ENCODE measurements at regions not wholly inside any gene's neighbourhood (a gene's known extent, or its start where the extent isn't known, plus 50 kb on each side); places are given as distances from the start of the nearest gene placed in this dataset.
"Not testable (repeated sequence)": the region's sequence is repeated elsewhere in the genome, so short reads cannot be mapped to it uniquely, and the experiment has no call there.

GRCh38 chr9:67248967-67249366 is 256.6 kb upstream of the SPATA31A3 start:
- POLR2A ChIA-PET; DNase-seq (ENCODE audit: low read depth, low spot score); H3K4me3 ChIP-seq (ENCODE audit: low read depth, low read length); CTCF ChIA-PET: not testable (repeated sequence)

- H3K4me3 ChIP-seq (ENCODE audit: low read depth, low read length); POLR2A ChIA-PET; CTCF ChIA-PET; DNase-seq (ENCODE audit: low read depth, low spot score): not testable (repeated sequence)
These were observed 219.7 kb upstream of the SPATA31A3 start for GRCh38 chr9:67212073-67212472.

GRCh38 chr9:67210842-67211241 is 218.5 kb upstream of the SPATA31A3 start:
- CTCF ChIA-PET; H3K4me3 ChIP-seq (ENCODE audit: low read depth, low read length); POLR2A ChIA-PET; DNase-seq (ENCODE audit: low read depth, low spot score): not testable (repeated sequence)

DNA sequence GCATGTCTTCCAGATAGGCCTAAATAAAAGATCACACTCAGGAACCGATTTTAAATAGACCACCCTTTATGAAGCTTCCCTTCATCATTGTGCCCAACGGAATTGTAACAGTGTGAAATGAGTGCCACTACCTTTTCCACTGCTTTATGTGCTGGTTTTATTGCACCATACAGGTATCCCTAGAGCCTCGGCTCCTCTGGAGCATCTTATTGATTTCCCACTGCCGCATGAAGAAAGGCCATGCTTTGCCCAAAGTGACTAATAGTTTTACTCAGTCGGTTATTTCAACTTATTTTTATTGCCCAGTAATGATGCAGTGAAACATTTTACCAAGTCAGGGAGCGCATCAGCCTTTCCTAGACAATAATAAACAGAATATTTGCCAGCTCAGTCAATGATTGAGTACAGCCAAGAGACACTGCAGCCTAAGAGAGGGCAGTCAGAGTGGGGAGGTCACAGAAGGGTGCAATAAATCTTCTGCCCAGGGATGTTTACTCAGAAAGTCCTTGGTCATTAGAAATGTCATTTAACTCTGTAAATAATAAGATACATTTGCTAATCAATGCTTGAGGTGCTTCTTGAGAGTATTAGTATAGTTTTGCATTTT is 216.6 kb upstream of the SPATA31A3 start:
- POLR2A ChIA-PET; DNase-seq (ENCODE audit: low read depth, low spot score); H3K4me3 ChIP-seq (ENCODE audit: low read depth, low read length); CTCF ChIA-PET: not testable (repeated sequence)

DNA sequence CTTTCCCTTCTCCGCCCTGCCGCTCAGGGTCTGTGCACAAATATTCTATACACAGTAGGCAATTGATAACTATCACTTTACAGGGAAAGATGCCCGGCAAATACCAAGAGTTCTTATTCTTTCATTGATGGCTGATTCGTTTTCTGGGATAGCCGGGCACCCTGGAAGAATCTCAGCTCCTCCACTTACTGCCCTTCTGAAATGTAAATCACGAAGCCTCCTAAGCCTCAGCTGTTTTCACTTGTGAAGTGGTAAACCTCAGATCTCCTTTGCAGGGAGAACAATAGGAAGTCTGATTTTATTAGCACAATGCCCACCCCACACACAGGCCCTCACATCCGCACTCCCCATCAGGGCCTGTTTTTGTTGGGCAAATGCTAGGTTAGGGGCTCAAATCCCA is 203.8 kb upstream of the SPATA31A3 start:
- H3K4me3 ChIP-seq (ENCODE audit: low read depth, low read length); POLR2A ChIA-PET; CTCF ChIA-PET; DNase-seq (ENCODE audit: low read depth, low spot score): not testable (repeated sequence)

- POLR2A ChIA-PET; CTCF ChIA-PET; DNase-seq (ENCODE audit: low read depth, low spot score); H3K4me3 ChIP-seq (ENCODE audit: low read depth, low read length): not testable (repeated sequence)
These were observed 203.0 kb upstream of the SPATA31A3 start for GRCh38 chr9:67195357-67195756.

- H3K4me3 ChIP-seq (ENCODE audit: low read depth, low read length); DNase-seq (ENCODE audit: low read depth, low spot score); CTCF ChIA-PET; POLR2A ChIA-PET: not testable (repeated sequence)
These were observed 186.8 kb upstream of the SPATA31A3 start for GRCh38 chr9:67179185-67179584.

DNA sequence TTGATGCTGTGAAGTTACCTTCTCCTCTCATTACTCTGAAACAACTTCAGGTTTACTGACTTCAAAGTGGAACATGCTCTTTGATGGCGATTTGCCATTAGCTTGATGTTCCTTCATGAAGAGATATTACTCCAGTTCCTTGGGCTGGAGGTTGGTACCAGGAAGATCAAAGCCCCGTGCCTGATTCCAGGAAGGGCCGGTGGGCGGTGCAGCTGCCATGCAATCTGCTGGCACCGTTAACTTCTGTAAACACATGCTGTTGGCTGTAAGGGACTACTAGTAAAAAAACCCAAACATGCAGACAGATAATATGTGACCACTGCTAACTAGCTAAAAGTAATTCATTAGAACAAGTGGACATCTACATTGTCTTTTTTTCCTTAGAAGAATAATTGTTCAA is 182.8 kb upstream of the SPATA31A3 start:
- CTCF ChIA-PET; H3K4me3 ChIP-seq (ENCODE audit: low read depth, low read length); DNase-seq (ENCODE audit: low read depth, low spot score); POLR2A ChIA-PET: not testable (repeated sequence)

GRCh38 chr9:67171721-67172120 is 179.4 kb upstream of the SPATA31A3 start:
- DNase-seq (ENCODE audit: low read depth, low spot score); CTCF ChIA-PET; H3K4me3 ChIP-seq (ENCODE audit: low read depth, low read length); POLR2A ChIA-PET: not testable (repeated sequence)

DNA sequence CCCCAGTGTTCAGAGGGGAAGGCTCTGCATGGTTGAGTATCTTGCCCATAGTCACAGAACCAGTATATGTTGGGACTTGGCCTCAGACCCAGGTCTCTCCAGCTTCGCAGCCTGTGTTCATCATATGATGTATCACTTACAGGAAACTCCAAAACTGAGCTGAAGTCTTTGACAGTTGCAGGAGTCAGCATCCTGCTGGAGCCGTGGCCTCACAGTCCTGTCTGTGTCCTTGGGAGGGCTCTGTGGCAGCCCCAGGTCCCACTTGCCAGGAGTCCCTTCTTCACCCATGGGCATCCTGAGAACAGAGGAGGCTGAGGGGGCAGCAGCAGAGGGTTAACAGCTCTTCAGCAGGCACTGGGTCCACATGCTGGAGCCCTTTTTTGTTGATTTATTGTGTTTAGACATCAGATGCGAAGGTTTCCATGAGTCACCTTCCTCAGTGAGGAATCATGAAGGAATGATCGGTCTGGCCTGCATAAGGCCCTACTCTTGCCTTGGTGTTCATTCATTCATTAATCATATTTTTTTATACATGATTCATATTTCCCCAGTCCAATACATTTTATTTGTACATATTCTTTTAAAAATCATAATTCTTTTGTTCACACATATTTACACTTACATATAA is 176.3 kb upstream of the SPATA31A3 start:
- DNase-seq (ENCODE audit: low read depth, low spot score); POLR2A ChIA-PET; H3K4me3 ChIP-seq (ENCODE audit: low read depth, low read length); CTCF ChIA-PET: not testable (repeated sequence)

DNA sequence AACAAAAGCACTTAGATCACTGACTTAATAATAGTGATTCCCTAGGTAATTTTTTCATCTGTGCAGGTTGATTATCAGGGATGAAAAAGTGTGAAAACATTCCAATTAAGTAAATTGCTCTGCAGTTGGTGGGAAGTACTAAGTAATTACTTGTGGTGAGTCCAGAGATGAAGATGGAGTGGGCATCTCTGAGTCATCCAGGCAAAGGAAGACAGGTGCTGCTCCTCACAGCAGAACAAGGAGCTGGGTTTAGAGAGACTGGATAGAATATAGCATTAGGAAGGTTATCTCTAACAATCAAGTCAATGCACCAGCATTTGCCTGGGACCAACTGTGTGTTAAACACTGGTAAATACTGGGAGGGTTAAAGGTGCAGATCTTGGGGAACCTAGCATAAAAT is 174.0 kb upstream of the SPATA31A3 start:
- DNase-seq (ENCODE audit: low read depth, low spot score); POLR2A ChIA-PET; CTCF ChIA-PET; H3K4me3 ChIP-seq (ENCODE audit: low read depth, low read length): not testable (repeated sequence)

DNA sequence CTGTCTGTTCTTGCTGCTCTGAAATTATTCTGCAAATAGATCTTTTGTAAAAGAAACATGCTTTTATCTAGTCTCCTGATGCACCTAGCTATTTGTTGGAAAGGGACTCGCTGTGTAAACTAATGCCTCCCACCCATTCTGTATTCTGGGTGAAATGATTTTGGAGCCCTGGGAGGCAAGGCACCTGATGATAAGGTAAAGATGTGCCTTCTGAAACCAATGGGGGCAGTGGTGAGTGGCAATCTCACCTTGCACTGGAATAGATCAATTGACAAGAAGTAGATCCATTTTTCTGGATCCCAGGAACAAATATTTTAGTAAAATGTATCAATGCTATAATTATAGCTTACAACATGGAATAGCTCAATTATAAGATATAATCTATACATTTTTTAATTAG is 170.5 kb upstream of the SPATA31A3 start:
- CTCF ChIA-PET; DNase-seq (ENCODE audit: low read depth, low spot score); POLR2A ChIA-PET; H3K4me3 ChIP-seq (ENCODE audit: low read depth, low read length): not testable (repeated sequence)

DNA sequence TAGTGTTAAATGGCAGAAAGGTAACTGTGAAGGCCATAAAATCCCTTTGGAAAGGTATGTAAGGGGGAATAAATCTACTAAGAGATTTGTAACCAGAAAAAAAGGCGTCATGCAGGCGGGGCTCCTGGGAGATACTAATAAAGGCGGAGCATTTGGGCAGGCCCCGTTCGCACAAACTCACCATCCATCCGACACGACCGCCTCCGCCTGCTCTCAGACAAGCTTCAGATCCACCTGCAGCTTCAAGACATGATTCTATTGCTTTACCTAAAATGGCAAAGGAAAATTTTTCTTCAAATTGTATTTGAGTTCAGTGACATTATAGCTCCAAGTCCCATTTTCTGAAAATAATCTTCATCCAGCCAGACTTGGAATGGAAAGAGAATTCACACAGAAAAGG is 162.9 kb upstream of the SPATA31A3 start:
- DNase-seq (ENCODE audit: low read depth, low spot score); CTCF ChIA-PET; H3K4me3 ChIP-seq (ENCODE audit: low read depth, low read length); POLR2A ChIA-PET: not testable (repeated sequence)

GRCh38 chr9:67153501-67153900 is 161.2 kb upstream of the SPATA31A3 start:
- POLR2A ChIA-PET; DNase-seq (ENCODE audit: low read depth, low spot score); H3K4me3 ChIP-seq (ENCODE audit: low read depth, low read length); CTCF ChIA-PET: not testable (repeated sequence)

DNA sequence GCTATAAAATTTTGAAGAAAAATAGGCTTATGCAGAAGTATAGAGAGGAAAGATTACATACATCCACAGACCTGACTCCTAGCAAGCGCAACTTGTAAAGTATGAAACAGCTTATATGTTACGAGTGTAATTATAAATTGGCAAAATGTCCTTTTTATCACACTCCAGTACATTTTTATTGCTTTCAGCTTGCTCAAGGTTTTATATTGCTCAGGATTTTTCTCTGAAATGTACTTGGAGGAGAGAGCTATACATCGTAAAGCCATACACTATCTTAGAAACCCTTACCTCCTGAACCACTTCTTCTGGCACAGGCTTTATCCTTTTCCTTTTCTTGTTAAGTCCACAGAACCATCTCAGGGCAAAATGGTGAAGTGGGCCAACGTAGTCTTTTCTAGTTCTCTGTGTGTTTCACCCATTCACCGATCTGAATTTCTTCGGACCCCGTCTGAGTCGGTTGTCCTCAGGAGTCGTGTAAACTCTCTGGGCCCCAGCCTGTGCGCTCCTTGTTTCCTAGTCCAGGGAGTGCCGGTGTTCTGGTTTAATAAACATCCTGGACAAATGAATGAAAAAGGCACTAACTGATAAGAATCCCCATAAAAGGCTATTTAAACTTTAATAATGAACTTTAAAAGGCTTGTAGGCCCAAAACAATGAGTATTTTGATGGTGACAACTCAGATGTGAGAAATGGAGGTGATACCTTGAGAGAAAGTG is 150.2 kb upstream of the SPATA31A3 start:
- POLR2A ChIA-PET; DNase-seq (ENCODE audit: low read depth, low spot score); H3K4me3 ChIP-seq (ENCODE audit: low read depth, low read length); CTCF ChIA-PET: not testable (repeated sequence)

GRCh38 chr9:67136376-67136775 is 144.0 kb upstream of the SPATA31A3 start:
- not testable (repeated sequence) for H3K4me3 ChIP-seq (ENCODE audit: low read depth, low read length)

GRCh38 chr9:67133124-67133523 is 140.8 kb upstream of the SPATA31A3 start:
- CTCF ChIA-PET, result not testable (repeated sequence)

More at GRCh38 chr9:67136376-67136775, 144.0 kb upstream of the SPATA31A3 start:
- DNase-seq (ENCODE audit: low read depth, low spot score); CTCF ChIA-PET; POLR2A ChIA-PET: not testable (repeated sequence)

More at GRCh38 chr9:67133124-67133523, 140.8 kb upstream of the SPATA31A3 start:
- POLR2A ChIA-PET; H3K4me3 ChIP-seq (ENCODE audit: low read depth, low read length); DNase-seq (ENCODE audit: low read depth, low spot score): not testable (repeated sequence)
